ENCODE measurements at regions not wholly inside any gene's neighbourhood (a gene's known extent, or its start where the extent isn't known, plus 50 kb on each side); places are given as distances from the start of the nearest gene placed in this dataset.

DNA sequence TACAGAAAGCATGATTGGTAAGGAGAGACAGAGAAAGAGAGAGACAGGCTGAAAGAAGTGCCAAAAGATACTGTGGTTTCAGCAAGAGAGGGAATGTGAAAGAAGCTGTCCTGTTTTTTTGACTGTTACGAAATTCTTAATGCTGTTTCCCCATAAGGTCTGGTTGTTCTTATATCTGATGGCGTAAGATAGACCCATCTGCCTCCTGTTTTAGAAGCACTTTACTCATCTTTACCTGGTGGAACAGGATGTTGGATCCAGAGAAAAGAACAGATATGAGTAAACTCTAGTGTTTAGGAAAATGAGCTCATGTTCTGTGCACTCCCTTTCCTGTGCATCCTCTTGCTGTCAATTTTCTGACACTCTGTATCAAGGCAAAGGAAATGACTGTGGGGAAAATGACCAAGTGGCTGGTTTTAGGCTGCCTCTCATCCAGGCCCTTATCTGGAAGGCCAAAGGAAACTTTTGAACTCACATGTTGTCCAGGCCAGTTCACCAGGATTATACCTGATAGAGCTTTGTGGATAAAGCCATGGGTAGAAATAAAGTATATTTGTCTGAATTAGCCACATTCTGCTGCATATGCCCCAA is 311.7 kb upstream of the HTR2C start:
- TF ChIP-seq, protein P1, sequence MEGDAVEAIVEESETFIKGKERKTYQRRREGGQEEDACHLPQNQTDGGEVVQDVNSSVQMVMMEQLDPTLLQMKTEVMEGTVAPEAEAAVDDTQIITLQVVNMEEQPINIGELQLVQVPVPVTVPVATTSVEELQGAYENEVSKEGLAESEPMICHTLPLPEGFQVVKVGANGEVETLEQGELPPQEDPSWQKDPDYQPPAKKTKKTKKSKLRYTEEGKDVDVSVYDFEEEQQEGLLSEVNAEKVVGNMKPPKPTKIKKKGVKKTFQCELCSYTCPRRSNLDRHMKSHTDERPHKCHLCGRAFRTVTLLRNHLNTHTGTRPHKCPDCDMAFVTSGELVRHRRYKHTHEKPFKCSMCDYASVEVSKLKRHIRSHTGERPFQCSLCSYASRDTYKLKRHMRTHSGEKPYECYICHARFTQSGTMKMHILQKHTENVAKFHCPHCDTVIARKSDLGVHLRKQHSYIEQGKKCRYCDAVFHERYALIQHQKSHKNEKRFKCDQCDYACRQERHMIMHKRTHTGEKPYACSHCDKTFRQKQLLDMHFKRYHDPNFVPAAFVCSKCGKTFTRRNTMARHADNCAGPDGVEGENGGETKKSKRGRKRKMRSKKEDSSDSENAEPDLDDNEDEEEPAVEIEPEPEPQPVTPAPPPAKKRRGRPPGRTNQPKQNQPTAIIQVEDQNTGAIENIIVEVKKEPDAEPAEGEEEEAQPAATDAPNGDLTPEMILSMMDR (IDR thresholded peaks at IDR 0.05): no peak
- no peak for TF ChIP-seq POLR2A (IDR thresholded peaks at IDR 0.05)

Measured in esophagus squamous epithelium (tissue), 4 donors.